Activated CD8-positive, alpha-beta T cell treated with anti-CD3 and anti-CD28 coated beads for 36 hours (primary cell): ENCODE measurements at regions not wholly inside any gene's neighbourhood (a gene's known extent, or its start where the extent isn't known, plus 50 kb on each side); places are given as distances from the start of the nearest gene placed in this dataset.

ENCODE experiments used
- ATAC-seq: fragments of 200-7000 bp; cut with Tn5 transposase; one replicate; pipeline ENCODE4 v1.10.0; 2021; ENCODE audit warnings: mild to moderate bottlenecking, moderate library complexity
- CTCF ChIA-PET: fragments of 350-600 bp; sonication (Branson Sonifier 250); formaldehyde crosslinking; loops from one replicate; lab custom pipeline; 2021; ENCODE audit warnings: antibody characterized with exemption; lab: Charles Lee
- POLR2A ChIA-PET: fragments of 350-600 bp; sonication (Branson Sonifier 250); formaldehyde crosslinking; loops from one replicate; lab custom pipeline; 2021; ENCODE audit warnings: antibody characterized with exemption; lab: Charles Lee
- DNase-seq: peaks from one replicate; pipeline ENCODE4 v3.0.0-alpha.2; 2020
- H3K27ac Mint-ChIP-seq: one replicate; pipeline ENCODE4 v1.8.0; 2021; ENCODE audit warnings: mild to moderate bottlenecking, mixed read lengths
- H3K27me3 Mint-ChIP-seq: one replicate; pipeline ENCODE4 v1.8.0; 2021; ENCODE audit warnings: mixed read lengths
- H3K36me3 Mint-ChIP-seq: one replicate; pipeline ENCODE4 v1.8.0; 2021; ENCODE audit warnings: low read depth, mixed read lengths
- H3K4me1 Mint-ChIP-seq: one replicate; pipeline ENCODE4 v1.8.0; 2021; ENCODE audit warnings: low read depth, mixed read lengths
- H3K4me3 Mint-ChIP-seq: one replicate; pipeline ENCODE4 v1.8.0; 2021; ENCODE audit warnings: mild to moderate bottlenecking, moderate library complexity, mixed read lengths
- H3K9me3 Mint-ChIP-seq: one replicate; pipeline ENCODE4 v1.8.0; 2021; ENCODE audit warnings: mixed read lengths
- intact Hi-C: fragments of 100-400 bp; cut with micrococcal nuclease; formaldehyde crosslinking; loops from one replicate; pipeline ENCODE4 v1.10.0; 2022
- TF ChIP-seq, protein P1 (sequence below): fragments of 200-600 bp; IDR thresholded peaks from one replicate; pipeline ENCODE4 v1.8.0; 2022; ENCODE audit warnings: antibody characterized with exemption, mild to moderate bottlenecking

DNA sequence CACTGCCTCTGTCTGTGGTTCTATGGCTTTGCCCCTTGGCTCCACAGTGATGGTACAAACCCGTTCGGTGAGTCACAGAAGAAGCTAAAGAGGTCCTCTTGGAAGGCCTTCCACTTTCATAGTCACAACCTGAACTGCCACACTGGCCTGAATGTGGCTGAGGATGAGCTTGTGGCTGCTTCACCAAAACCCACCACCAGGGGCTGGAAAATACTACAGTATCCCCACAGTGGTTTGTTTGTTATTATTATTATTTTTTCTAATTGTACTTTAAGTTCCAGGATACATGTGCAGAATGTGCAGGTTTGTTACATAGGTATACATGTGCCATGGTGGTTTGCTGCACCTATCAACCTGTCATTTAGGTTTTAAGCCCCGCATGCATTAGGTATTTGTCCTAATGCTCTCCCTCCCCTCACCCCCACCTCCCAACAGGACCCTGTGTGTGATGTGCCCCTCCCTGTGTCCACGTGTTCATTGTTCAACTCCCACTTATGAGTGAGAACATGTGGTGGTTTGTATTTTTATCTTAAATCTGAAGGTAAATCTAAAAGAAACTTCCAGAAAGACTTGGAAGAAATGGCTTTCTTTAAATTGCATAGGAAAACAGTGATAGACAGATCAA lies 160.8 kb upstream of the NPSR1 start:
- Mint-ChIP-seq H3K9me3 (peaks cover 2% of the 10 kb centered on the region), H3K27ac (no peak overlapping the region), H3K4me3 (no peak overlapping the region), H3K27me3 (no peaks in the 10 kb centered on the region), H3K36me3 (no peaks in the 10 kb centered on the region), H3K4me1 (no peaks in the 10 kb centered on the region)
- no peak for ATAC-seq
- ChIA-PET CTCF (interaction anchor here (1.0 kb wide), 1 partner anchor 19 kb away, joined by 3 read pairs; no protein-coding TSS in a partner anchor), POLR2A (interaction anchor here (0.6 kb wide), 1 partner anchor 127 kb away, joined by 3 read pairs; no protein-coding TSS in a partner anchor)
- intact Hi-C loops: no loop called here
- DNase-seq: no peak
- TF ChIP-seq, protein P1, sequence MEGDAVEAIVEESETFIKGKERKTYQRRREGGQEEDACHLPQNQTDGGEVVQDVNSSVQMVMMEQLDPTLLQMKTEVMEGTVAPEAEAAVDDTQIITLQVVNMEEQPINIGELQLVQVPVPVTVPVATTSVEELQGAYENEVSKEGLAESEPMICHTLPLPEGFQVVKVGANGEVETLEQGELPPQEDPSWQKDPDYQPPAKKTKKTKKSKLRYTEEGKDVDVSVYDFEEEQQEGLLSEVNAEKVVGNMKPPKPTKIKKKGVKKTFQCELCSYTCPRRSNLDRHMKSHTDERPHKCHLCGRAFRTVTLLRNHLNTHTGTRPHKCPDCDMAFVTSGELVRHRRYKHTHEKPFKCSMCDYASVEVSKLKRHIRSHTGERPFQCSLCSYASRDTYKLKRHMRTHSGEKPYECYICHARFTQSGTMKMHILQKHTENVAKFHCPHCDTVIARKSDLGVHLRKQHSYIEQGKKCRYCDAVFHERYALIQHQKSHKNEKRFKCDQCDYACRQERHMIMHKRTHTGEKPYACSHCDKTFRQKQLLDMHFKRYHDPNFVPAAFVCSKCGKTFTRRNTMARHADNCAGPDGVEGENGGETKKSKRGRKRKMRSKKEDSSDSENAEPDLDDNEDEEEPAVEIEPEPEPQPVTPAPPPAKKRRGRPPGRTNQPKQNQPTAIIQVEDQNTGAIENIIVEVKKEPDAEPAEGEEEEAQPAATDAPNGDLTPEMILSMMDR: no peak

DNA sequence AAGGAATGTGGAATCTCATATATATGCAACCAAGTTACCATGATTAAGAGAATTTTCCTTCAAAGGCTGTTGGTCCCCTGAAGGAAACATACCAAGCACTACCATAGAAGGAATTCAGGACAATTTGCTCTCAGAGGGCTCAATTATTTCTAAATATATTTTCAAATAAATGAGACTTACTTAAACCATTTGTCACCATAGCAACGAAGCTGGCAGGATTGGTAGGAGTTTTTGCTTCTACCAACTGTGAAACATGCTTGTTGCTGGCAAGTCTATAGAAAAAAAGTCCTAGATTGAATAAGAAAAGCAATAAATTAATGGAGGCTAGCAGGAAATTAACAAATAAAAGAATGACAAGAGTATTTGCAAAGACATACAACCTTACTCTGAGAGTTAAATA lies 156.9 kb upstream of the NPSR1 start:
- Mint-ChIP-seq H3K4me3 (no peak overlapping the region), H3K27me3 (no peaks in the 10 kb centered on the region), H3K36me3 (no peaks in the 10 kb centered on the region), H3K27ac (no peak overlapping the region), H3K4me1 (no peaks in the 10 kb centered on the region), H3K9me3 (peaks cover 2% of the 10 kb centered on the region)
- TF ChIP-seq, protein P1: no peak
- POLR2A ChIA-PET: no interaction called here
- ATAC-seq (no peak), DNase-seq (no peak)
- intact Hi-C loops: no loop called here
- CTCF ChIA-PET: no interaction called here

DNA sequence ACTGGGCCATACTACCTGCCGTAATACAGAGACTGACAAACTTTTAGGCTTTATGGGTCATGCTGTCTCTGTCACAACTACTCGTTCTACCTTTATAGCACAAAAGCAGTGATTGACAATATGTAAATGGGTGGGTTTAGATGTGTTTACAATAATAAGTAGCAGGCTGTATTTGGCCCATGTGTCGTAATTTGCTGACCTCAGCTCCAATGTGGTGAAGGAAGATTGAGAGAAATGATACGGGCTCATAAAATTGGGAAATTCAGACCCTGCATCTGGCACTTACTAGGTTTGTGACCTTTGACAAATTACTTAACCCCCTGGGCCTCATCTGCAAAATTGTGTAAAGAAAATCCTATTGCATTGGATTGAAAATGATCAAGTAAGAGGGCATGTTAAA lies 150.8 kb upstream of the NPSR1 start:
- H3K36me3 Mint-ChIP-seq: no peaks in the 10 kb centered on the region
- DNase-seq (no peak), ATAC-seq (no peak)
- H3K4me1 Mint-ChIP-seq: no peaks in the 10 kb centered on the region
- H3K27me3 Mint-ChIP-seq: no peaks in the 10 kb centered on the region
- ChIA-PET POLR2A (no interaction called here), CTCF (no interaction called here)
- no peak overlapping the region for H3K27ac Mint-ChIP-seq
- H3K4me3 Mint-ChIP-seq: no peak overlapping the region
- H3K9me3 Mint-ChIP-seq: peaks cover 2% of the 10 kb centered on the region
- intact Hi-C loops: no loop called here
- TF ChIP-seq, protein P1: no peak

DNA sequence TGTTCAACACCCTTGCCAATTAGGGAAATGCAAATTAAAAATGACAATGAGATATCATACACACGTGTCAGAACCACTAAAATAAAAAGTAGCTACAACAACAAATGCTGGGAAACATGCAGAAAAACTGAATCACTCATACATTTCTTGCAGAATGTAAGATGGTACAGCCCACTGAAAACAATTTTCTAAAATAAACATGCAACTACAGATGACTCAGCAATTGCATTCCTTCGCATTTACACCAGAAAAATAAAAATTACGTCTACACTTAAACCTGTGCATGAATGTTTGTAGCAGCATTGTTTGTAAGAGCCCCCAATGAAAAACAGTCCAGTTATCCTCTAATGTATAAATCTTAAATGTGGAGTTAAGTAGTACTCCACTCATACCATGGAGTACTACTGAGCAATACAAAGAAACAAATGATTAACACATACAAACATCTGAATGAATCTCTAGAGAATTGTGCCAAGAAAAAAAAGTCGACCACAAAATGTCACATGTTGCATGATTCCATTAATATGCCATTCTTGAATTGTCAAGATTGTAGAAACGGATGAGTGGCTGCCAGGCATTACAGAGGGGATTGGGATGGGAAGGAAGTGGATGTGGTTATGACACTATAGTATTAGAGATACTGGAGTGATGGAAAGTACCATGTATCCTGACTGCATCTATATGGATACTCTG lies 134.6 kb upstream of the NPSR1 start:
- intact Hi-C loops: no loop called here
- H3K9me3 Mint-ChIP-seq: peaks cover 15% of the 10 kb centered on the region
- H3K4me3 Mint-ChIP-seq: no peak overlapping the region

GRCh38 chr7:34530259-34530658 lies 127.8 kb upstream of the NPSR1 start:
- Mint-ChIP-seq H3K27ac (no peak overlapping the region), H3K9me3 (peaks cover 9% of the 10 kb centered on the region), H3K36me3 (no peaks in the 10 kb centered on the region), H3K4me3 (no peak overlapping the region), H3K27me3 (no peaks in the 10 kb centered on the region), H3K4me1 (no peaks in the 10 kb centered on the region)
- TF ChIP-seq, protein P1: no peak
- ChIA-PET POLR2A (no interaction called here), CTCF (no interaction called here)
- intact Hi-C loops: no loop called here
- ATAC-seq (no peak), DNase-seq (no peak)

More for the DNA sequence above, 134.6 kb upstream of the NPSR1 start:
- Mint-ChIP-seq H3K4me1 (no peaks in the 10 kb centered on the region), H3K27ac (no peak overlapping the region), H3K27me3 (no peaks in the 10 kb centered on the region), H3K36me3 (no peaks in the 10 kb centered on the region)
- DNase-seq: no peak
- POLR2A ChIA-PET: no interaction called here
- CTCF ChIA-PET: no interaction called here
- ATAC-seq: no peak
- TF ChIP-seq, protein P1: no peak
